ENCODE measurements at regions not wholly inside any gene's neighbourhood (a gene's known extent, or its start where the extent isn't known, plus 50 kb on each side); places are given as distances from the start of the nearest gene placed in this dataset.

DNA sequence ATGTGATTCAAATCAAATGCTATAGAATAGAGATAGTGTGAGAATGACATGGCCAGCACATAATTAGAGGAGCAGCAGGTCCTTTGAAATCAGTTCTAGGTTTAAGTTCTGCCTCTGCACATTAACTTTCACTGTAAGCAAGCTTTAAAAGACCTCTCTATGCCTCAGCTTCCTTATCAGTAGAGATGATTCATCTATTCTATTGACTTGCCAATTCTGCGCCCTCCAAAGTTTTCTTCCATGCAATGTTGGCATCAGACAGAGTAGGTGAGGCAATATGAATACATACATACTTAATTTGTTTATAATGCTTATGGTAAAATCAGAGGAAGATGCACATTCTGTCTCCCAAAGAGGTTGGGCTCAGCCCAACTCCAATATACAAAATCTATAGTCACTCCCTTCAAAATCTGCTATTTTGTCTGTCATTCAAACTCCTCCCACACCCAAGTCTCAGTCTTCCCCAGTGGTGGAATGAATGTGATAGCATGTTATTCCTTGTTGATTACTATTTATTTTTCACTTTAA lies 525.5 kb downstream of the RFC3 start:
- DNase-seq = no peak

DNA sequence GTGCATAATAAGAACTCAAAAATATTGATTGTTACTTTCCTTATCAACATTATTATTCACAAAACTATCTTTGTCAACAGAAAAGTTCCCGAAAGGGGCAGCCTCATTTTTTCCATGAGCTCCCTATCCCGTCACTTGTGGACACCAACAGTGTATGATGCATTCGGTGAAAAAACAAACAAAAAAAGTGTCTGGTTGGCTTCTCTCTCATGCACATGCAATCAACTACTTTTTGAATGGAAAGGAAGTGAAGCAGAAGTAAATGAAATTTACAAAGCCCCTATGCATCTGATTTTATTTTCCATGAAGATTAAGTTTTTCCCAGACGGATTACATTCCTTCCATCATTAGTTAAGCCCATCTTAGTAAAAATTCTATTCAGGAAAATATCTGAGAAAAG lies 526.9 kb downstream of the RFC3 start:
- DNase-seq = no peak

DNA sequence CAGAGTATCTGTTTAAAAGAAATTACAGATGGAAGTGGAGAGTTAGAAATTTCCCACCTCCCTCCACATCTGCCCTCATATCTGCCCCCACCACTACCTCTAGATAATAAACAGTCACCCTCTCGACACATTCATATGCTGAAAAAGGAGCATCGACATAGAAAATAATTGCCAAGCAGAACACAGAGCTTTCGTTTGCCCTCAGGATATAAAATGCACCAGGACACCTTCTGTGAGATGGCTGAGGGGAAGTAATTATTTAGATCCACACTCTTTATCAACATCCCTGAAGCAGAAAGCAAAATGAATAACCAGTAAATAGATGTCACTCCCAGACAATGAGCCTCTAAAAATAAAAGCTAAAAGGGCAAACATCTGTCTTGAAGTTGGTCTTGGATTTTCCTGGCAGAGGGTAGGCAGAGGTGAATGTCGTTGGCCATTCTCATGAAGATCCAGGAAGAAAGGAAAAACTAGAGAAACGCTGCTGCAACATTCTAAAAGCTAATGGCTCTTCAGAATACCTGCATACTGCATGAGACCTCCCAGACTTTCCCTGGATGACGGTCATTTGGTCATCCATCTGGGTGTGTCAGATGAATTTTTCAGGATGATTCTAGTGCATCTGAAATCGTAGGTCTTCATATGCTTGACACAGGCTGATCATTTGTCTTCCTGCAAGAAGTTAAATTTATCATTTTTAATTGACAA lies 527.5 kb downstream of the RFC3 start:
- DNase-seq = no peak

DNA sequence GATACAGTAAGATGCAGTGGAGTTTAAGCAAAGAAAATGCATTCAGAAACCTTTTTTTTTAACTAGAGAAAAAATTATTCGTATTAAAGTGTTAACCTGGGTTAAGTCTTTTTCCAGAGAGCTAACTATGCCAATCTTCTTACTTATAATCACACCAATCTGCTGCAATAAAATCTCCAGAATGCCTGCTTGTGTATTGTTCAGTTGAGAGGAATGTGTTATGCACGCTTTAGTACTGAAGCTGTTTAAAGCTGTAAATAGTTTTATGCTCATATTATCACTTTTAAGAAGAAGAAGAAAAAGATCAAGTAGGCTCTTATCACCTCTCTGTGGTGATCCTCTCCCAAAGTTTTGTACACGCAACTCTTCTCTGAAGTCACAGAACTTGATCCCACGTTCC lies 528.7 kb downstream of the RFC3 start:
- no peak for DNase-seq

DNA sequence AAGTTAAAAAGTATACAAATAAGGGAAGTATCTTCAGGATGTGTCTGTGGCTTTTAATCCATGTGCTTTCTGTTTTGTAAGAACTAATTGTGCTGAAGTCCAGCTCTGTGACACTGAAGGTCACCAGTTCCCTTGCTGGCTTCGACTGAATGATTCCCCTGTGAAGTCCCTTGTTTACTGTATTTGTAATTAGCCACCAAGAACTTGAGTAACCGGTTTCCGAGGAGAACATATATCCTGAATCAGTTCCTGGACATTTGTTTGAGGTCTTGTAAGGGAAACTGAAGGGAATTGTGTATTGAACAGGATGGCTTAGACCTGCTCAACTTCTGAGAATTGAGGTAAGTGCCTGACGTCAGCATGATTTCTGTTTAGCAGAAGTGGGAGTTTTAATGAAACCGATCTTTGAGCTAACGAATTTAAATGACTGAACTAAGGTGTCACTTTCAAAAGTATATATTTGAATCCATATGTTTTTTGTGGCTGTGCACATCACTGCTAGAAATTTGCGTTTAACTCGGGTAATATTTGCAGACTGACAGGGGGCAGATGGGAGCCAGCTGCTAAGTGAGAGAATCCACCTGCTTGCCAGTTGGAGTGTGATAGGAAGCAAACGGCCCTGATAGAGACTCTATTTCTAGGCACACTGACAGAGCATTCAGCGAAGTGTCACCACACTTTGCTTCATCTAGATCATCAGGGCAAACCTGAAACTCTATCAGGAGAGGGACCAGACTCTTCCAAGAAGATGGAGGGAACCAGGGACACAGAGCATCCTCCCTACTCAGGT lies 530.0 kb downstream of the RFC3 start:
- DNase-seq = no peak

DNA sequence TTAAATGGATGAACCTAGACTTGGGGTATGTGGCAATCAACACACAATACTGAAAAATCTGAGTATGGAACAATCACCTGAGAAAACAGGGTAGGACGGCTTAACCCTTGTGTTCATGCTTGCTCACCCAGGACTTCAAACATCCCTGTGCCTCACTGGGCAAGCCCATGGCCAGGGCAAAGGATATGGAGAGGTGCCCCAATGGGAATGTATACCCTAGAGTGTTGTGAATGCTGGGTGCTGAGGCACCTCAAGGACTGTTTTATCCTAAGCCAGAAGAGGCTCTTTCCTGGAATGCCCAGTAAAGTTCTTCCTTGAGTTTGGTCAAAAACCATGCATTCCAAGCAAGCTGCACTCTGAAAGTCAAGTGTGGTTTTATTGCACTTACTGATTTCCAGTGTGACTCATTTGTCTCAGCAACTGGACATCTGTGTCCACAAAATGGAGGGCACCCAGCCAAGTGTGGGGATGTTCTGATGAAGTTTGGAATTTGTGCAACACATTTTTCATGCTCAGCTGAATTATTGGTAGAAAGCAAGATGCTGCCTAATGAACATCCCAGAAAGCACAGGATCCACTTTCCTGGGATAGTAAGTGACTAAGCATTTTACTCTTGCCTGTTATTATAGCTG lies 531.3 kb downstream of the RFC3 start:
- DNase-seq = no peak

DNA sequence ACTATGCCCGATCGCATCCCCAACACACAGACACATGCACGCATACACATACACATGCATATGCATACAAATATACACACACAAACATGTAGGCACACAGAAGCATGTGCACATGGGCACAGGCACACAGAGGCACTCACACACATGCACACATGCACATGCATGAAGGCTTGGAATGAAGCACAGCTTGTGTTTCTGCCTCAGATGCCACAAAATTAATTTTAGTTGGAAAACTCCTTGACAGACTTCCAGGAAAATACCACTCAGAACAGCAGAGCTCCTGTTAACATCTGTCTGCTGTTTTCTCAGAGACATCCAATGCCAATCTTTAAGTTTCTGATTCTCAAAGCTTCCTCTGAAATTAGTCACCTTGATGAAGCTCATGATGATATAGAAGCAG lies 532.7 kb downstream of the RFC3 start:
- no peak for DNase-seq

DNA sequence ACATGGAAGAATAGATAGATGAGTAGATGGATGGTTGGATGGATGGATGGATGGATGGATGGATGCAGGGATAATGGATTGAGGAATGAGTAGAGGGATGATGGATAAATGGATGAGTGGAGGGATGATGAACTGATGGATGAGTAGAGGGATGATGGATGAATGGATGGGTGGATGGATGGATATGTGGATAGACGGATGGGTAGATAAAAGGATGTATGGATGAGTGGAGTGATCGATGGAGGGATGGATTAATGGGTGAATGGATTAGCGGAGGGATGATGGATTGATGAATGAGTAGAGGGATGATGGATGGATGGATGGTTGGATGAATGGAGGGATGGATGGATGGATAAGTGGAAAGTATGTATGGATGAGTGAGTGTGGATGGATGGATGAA lies 533.2 kb downstream of the RFC3 start:
- no peak for DNase-seq

DNA sequence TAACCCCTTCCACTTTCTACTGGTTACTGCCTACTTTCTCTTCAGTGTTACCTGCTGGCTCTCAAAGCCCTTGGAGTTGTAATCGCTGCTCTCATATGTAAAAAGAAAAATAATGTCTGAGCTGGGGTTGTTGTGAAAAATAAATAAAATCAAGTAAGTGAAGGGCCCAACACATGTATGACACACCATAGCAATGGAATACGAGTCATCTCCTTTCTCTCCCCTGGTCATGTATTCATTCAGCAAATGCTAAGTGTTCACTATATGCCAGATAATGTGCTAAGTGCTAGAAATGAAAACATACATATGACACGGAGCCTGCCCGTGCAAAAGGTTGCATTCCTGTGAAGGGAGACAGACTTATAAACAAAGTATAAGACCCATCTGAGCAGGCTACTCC lies 535.0 kb downstream of the RFC3 start:
- no peak for DNase-seq

DNA sequence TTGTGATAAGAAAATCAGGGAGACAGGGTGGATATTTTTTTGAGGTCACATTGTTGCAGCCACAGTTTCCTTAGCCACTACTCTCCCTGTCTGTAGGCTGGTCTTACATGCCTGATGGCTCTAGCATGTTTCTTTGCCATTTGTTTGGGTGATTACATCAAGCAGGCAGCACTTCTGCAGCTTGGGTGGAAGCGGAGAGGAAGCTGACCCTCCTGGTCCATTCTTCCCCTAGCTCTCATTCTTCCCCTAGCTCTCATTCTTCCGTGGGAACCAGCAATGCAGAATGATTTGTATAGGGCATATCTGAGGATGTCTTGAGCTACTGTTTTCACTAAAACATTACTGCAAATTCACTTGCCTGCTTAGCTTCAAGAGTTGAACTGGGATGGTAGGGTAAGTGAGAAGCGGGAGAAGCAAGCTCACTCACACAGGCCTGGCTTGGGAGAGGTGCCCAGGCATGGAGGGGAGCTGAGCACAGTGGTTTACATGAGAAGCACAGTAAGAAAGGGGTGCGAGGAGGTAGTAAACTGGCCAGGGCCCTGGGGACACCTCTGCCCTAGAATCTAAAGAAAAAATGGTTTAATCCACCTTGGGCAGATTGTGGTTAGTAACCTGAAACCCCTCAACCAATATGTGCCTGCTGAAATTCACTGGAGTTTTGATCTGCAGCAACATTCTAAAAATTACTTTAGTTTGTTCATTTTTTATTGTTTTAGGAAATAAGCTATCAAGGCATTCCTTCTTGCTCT lies 538.9 kb downstream of the RFC3 start:
- DNase-seq = no peak

DNA sequence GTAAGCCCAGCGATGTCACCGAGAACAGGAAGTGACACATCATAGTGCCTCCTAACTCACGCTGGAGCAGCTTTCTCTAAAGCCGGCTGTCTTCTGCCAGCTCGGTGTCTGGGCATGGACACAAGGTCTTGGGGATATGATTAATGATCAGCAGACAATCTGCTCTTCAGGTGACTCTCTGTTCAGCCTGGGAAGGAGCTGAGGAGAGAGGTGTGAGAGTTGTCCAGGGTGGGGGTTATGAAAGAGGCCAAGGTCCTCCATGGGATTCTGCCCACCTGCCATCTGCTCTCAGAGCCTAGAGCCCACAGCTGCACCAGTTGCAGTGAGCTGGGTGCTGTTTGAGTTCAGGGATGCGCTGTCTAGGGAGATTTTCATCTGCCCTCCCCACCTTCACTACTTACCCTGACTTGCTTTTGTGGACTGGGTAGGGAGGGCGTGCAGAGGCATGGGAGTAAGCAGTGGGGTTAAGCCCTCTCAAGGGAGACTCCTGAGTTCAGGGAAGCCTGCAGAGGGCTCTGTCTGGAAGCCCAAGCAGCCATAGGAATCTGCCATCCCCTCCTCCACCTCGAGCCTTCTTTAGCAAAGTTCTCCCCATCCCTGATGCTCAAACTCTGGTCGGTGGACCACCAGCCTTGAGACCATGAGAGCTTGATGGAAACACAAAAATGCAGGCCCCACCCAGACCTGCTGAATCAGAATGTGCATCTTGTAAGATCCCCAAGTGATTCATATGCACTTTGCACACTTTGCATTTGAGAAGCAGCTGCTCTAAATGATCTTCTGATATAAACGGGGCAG lies 539.7 kb downstream of the RFC3 start:
- DNase-seq = peak; percentile 23

DNA sequence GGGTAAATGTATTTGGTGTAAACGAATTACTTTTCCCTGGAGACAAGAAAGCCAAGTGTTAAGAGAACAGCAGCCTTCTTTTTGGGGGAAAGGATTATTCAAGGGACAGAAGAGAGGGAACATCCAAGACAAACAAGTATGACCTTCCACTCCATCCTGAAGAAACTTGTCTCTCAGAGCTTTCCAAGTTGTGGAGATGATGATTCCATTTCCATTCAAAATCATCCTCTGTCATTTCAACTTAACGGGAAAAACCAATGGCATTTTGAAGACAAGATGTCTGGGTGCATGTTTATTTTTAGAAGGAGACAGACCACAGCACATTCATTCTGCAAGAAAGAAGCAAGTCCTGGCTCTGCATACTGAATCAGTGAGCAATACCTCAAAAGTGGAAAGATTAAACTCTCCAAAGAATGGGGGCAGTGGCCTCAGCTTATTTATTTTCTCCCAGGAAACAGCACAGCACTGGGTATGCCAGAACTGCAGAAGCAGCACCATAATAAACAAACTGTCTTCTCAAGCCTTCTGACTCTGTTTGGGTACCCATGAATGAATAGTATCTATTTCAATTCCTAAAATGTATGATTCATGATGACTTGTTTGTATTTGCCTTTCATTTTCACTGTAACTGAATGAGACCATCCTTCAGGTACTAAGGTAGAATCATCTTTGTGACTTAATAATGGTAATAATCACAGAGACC lies 541.0 kb downstream of the RFC3 start:
- DNase-seq = no peak

DNA sequence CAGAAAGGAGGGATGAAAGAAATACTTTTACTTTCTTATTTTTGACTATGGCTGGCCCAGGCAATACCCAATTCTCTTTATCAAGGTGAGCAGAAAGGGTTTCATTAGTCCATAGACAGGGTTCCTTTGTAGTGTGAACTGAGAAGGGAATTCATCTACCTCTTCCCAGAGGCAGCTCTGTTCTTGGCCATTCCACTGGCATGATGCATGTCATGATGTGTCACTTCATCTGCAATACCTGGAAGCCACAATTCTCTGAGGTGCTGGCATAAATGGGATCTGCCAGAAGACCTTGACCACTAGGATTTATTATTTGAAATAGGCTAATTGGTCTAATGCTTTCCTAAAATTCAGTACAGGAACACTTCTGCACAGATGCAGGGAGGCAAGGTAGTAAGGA lies 542.8 kb downstream of the RFC3 start:
- no peak for DNase-seq

DNA sequence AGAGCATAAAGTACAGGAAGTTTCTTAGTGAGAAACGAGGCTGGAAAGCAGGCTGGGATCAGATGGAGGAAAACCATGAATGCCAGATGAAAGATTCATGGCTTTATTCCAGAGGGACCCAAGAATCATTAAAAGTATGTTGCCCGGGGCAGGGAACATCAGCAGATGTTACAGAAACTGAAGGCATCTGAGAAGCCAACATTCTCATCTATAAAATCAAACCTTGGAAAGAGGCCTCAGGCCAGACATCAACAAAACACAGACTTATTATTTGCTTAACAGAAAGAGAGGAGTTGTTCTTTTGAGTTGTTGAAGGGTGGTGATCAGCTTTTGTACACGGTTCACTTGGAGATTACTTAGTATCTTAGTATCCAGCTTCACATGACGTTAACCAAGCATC lies 543.6 kb downstream of the RFC3 start:
- DNase-seq = no peak

DNA sequence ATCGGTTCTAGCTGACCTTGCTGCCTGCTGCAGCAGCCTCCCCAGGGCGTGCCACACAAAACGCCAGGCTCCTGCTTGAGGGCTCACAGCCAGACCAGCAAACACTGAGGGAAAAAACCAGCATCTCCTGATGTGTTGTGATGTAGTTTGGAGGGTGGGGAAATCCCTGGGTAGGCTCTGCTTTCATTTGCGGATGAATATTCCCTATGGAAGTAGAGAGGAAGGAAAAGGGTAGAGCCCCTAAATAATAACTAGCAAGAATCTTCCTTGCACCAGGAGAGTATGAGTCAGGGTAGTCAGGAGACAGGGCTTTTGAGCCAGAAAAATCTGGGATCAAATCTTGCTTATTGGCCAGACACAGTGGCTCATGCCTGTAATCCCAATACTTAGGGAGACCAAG lies 545.3 kb downstream of the RFC3 start:
- no peak for DNase-seq

DNA sequence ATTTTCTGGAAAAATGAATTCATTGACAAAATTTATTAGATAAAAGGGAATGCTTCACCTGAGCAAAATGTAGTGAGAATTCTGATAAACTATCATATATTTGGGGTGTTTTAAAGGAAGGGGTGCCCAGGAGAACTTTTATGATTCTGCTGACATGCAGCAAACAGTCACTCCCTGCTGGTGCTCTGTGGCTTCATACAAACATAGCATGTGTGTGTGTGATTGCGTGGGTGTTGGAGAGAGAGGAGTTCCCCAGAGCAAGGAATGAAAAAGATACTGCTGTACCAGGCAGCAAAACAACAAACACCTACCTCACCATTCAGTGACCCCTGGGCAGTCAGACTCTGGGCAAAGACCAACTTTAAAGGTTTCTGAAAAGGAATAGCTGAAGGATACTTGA lies 546.7 kb downstream of the RFC3 start:
- DNase-seq = no peak

DNA sequence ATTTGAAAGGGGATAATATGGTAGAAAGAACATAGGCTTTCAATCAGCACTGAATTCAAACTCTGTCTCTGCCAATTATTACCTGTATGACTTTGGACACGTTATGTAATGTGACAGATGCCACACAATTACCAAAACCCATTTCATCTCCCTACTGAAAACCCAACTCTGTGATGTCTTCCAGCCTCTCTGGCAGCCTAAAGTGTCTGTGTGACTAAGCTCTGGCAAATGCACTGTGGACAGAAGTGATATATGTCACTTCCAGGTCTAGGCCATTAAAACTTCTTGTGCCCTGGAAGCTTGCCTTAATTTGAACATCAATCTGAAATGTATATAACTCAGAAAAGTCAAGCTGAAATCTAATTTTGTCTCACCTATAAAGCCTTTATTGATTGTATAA lies 552.0 kb downstream of the RFC3 start:
- DNase-seq = no peak

DNA sequence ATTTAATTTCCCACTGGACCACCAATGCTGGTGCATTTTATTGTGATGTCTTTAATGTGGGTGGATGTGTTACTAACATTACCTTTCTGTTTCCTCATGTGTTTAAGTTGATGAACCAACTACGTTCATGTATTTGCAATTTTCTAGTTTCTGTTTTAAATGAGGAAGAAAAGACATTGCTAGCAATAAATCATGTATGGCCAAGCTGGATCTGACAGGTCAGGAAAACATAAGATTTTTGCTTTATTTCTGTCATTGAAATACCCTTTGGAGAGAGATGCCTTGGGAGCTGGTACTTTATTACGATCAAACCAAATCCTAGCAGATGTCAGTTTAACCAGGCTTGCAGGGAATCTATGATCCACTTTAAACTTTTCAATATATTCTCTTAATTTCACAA lies 553.2 kb downstream of the RFC3 start:
- DNase-seq = no peak

DNA sequence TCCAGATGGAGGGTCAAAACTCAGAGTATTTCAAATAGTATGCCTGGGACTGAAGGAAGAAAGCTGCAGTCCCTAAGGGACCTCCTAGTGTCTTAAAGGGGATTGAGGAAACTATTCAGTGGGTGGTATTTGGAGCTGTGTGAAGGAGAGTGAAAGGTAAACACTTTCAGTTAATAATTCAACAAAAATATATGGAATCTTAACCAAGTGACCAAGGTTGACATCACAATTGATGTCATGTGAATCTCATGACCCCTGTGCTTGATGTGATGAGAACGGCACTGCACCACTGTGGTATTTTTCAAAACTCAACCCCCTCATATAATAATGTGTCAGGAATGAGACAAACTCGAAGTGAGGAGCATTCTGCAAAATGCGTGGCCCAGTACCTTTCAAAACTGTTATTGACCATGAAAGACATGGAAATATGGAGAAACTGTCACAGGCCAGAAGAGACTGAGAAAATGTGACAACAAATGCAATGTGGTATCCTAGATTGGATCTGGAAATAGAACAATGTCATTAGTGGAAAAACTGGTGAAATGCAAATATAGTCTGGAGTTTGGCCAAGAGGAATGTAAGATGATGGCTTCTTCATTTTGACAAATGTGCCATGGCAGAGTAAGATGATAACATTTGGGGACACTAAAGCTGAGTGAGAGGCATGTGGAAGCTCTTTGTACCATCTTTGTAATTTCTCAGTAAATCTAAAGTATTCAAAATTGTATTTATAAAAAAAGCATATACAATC lies 553.9 kb downstream of the RFC3 start:
- DNase-seq = no peak

DNA sequence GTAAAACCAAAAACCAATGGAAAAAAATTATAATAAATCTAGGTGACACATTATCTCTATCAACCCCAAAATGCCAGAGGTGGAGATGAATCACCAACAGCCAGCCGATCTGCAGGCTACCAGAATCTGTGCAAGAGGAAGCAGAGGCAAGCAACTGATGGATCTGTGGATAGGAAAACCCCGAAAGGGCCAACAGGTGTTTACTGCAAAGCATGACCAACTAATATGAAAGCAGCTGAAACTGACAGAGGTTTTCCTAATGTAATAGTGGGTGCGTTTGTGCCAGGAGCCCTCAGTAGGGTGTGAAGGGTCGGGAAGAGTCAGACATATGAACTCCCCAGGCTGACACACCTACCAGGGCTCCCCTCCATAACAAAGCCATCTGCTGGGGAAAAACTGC lies 554.6 kb downstream of the RFC3 start:
- DNase-seq = no peak

DNA sequence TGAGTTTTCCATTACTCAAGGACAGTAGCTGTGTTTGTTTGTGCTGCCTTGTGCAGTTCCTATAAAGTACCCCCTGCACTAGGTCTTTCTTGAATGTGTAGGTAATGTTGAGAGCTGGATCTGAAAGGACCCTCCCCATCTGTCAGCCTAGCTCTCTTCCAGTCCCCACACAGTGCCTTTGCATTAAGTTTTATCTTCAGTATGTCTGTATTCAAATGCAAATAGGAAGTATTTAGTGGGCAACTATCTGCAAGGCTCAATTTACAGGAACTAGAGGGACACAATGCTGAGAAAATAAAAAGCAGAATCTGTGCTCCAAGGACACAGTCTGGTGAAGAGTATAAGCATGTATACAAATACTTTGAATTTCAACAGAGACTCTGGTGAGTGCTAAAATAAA lies 558.5 kb downstream of the RFC3 start:
- DNase-seq = no peak

All from 8988T (cell line).